Natural killer cell treated with Interleukin-12 subunit alpha and Interleukin-12 subunit beta and Interleukin-15 and Interleukin-18, amount 100 ng/mL, for 72 hours (primary cell): ENCODE measurements at regions not wholly inside any gene's neighbourhood (a gene's known extent, or its start where the extent isn't known, plus 50 kb on each side); places are given as distances from the start of the nearest gene placed in this dataset.
"Not testable (repeated sequence)": the region's sequence is repeated elsewhere in the genome, so short reads cannot be mapped to it uniquely, and the experiment has no call there.

Source experiments
- ATAC-seq, 2 donors: fragments of 150-1000 bp; cut with Tn5 transposase in 1 of 2; sonication (Bioruptor Pico), chemical (Tn5 transposase) in 1 of 2; 2 replicates each; pipeline ENCODE4 v1.10.0; 2021
- DNase-seq: peaks from one replicate; pipeline ENCODE4 v3.0.0; 2022; ENCODE audit warnings: low spot score
- H3K27ac Mint-ChIP-seq, 2 donors: 1 replicate in 1 of 2; 2 replicates in 1 of 2; pipeline ENCODE4 v1.8.0; 2022; ENCODE audit warnings: mixed read lengths in 2 of 2, mild to moderate bottlenecking in 1 of 2, moderate library complexity in 1 of 2
- H3K27me3 Mint-ChIP-seq, 2 donors: 1 replicate in 1 of 2; 2 replicates in 1 of 2; pipeline ENCODE4 v1.8.0; 2022; ENCODE audit warnings: mixed read lengths in 2 of 2
- H3K36me3 Mint-ChIP-seq: one replicate; pipeline ENCODE4 v1.8.0; 2022; ENCODE audit warnings: mixed read lengths
- H3K4me1 Mint-ChIP-seq, 2 donors: 1 replicate in 1 of 2; 2 replicates in 1 of 2; pipeline ENCODE4 v1.8.0; 2022; ENCODE audit warnings: low read depth in 2 of 2, mixed read lengths in 2 of 2, mild to moderate bottlenecking in 1 of 2
- H3K4me3 Mint-ChIP-seq: one replicate; pipeline ENCODE4 v1.8.0; 2022; ENCODE audit warnings: mixed read lengths
- H3K9me3 Mint-ChIP-seq: 2 replicates; pipeline ENCODE4 v1.8.0; 2022; ENCODE audit warnings: mixed read lengths

DNA sequence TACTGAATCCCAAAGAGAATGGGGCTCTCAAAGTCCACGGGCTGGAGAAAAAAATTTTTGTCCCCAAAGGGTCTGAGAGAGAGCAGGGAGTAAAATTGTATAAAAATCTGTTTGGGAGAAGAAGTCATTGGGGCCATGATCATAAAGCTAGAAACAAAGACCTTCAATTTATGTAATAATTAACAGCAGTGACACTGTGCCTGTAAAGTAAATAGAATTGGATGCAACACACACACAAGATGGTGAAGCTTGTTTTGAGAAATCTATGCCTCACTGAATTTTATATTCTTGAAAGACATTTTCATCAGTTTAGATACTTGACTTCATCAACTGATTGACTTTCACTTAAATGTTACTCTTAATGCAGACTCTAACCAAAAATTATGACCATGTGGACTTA lies 600.5 kb upstream of the ADAMTS5 start:
- Mint-ChIP-seq H3K4me1 (no peaks in the 10 kb centered on the region), H3K27me3 (no peaks in the 10 kb centered on the region), H3K36me3 (no peaks in the 10 kb centered on the region), H3K9me3 (peaks cover 3% of the 10 kb centered on the region), H3K4me3 (no peak overlapping the region), H3K27ac (no peak overlapping the region)
- no peak for ATAC-seq
- DNase-seq, result no peak

DNA sequence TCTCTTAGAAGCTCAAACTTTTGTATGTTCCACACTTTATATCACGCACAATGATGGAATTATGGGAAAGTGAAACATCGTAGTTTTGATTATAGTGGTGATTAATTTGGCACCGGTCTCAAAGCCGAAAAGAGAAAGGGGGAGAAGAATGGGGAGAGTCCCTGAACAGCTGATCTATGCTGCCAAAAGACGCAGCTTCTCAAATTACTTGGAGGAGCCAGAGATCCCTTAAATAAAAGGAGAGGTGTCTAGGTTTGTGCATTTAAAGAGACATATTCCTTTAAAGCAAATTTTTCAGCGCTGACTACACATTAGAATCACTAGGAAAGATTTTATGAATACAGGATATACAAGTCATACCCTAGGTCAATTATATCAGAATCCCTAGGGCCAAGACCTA lies 599.6 kb upstream of the ADAMTS5 start:
- H3K4me1 Mint-ChIP-seq, result no peaks in the 10 kb centered on the region
- no peaks in the 10 kb centered on the region for H3K27me3 Mint-ChIP-seq
- H3K9me3 Mint-ChIP-seq, result peaks cover 3% of the 10 kb centered on the region
- ATAC-seq, result no peak
- no peak overlapping the region for H3K27ac Mint-ChIP-seq
- no peaks in the 10 kb centered on the region for H3K36me3 Mint-ChIP-seq
- no peak overlapping the region for H3K4me3 Mint-ChIP-seq
- DNase-seq, result no peak

GRCh38 chr21:27565364-27565763 lies 598.5 kb upstream of the ADAMTS5 start:
- ATAC-seq, result no peak
- Mint-ChIP-seq H3K4me3 (no peak overlapping the region), H3K27me3 (no peaks in the 10 kb centered on the region), H3K36me3 (no peaks in the 10 kb centered on the region), H3K27ac (no peak overlapping the region), H3K4me1 (no peaks in the 10 kb centered on the region), H3K9me3 (peaks cover 3% of the 10 kb centered on the region)
- no peak for DNase-seq

GRCh38 chr21:27564684-27565301 lies 597.9 kb upstream of the ADAMTS5 start:
- no peak for ATAC-seq
- no peaks in the 10 kb centered on the region for H3K4me1 Mint-ChIP-seq
- DNase-seq, result no peak
- H3K9me3 Mint-ChIP-seq, result peaks cover 3% of the 10 kb centered on the region
- no peak overlapping the region for H3K27ac Mint-ChIP-seq
- no peaks in the 10 kb centered on the region for H3K36me3 Mint-ChIP-seq
- no peaks in the 10 kb centered on the region for H3K27me3 Mint-ChIP-seq
- no peak overlapping the region for H3K4me3 Mint-ChIP-seq

DNA sequence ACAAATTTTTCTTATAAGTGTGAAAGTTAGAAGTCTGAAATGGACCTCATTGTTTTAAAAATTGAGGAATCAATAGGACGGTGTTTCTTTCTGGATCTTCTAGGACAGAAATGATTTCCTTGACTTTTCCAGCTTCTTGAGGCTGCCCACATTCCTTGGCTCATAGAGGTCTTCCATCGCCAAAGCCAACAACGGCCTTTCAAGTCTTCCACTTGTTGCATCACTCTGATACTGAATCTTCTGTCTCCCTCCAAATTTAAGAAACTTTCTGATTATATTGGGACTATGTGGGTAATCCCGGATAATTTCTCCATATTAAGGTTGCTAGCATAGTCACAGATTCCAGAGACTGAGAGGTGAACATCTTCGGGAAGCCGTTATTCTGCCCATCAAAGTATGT lies 595.4 kb upstream of the ADAMTS5 start:
- Mint-ChIP-seq H3K27ac (no peak overlapping the region), H3K4me1 (no peaks in the 10 kb centered on the region), H3K4me3 (no peak overlapping the region), H3K9me3 (peaks cover 5% of the 10 kb centered on the region), H3K27me3 (no peaks in the 10 kb centered on the region), H3K36me3 (no peaks in the 10 kb centered on the region)
- ATAC-seq (no peak), DNase-seq (no peak)

DNA sequence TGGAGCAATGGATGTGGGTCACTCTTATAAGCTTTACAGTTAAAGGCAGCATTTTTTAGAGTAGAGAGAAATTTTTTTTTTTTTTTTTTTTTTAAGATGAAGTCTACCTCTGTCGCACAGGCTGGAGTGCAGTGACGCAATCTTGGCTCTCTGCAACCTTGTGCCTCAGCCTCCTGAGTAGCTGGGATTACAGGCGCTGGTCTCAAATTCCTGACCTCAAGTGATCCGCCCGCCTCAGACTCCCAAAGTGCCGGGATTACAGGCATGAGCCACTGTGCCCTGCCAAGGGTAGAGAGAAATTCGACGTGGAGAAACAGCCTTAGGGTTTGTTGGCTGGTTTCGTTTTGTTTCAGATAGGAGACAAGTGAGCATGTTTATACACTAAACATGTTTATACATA lies 594.2 kb upstream of the ADAMTS5 start:
- DNase-seq (no peak), ATAC-seq (no peak)
- H3K4me1 Mint-ChIP-seq, result no peaks in the 10 kb centered on the region
- H3K4me3 Mint-ChIP-seq, result no peak overlapping the region
- no peak overlapping the region for H3K27ac Mint-ChIP-seq
- H3K9me3 Mint-ChIP-seq, result peaks cover 6% of the 10 kb centered on the region
- no peaks in the 10 kb centered on the region for H3K36me3 Mint-ChIP-seq
- H3K27me3 Mint-ChIP-seq, result no peaks in the 10 kb centered on the region

DNA sequence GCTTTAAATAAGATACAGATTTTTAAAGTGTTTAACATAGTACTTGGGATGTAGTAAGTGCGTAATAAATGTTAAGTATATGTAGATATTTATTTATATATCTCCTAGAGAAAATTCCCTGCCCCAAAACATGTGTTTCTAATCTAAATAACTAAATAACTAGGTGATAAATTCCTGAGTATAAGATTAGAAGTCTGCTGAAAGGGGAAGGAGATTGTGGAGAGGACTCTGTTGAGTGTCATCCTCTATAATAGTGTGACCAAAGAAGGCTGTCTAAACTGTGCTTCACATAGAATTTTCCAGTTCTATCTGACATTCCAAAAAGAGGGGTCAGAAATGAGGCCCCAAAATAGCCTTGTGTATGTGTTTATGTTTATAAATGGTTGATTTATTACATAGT lies 590.5 kb upstream of the ADAMTS5 start:
- no peak for ATAC-seq
- no peaks in the 10 kb centered on the region for H3K27me3 Mint-ChIP-seq
- no peak for DNase-seq
- H3K36me3 Mint-ChIP-seq, result no peaks in the 10 kb centered on the region
- peaks cover 18% of the 10 kb centered on the region for H3K9me3 Mint-ChIP-seq
- no peak overlapping the region for H3K27ac Mint-ChIP-seq
- H3K4me3 Mint-ChIP-seq, result no peak overlapping the region
- no peaks in the 10 kb centered on the region for H3K4me1 Mint-ChIP-seq

GRCh38 chr21:27555996-27556395 lies 589.1 kb upstream of the ADAMTS5 start:
- peaks cover 18% of the 10 kb centered on the region for H3K9me3 Mint-ChIP-seq
- no peaks in the 10 kb centered on the region for H3K27me3 Mint-ChIP-seq
- DNase-seq (no peak), ATAC-seq (no peak)
- no peak overlapping the region for H3K27ac Mint-ChIP-seq
- H3K4me3 Mint-ChIP-seq, result no peak overlapping the region
- no peaks in the 10 kb centered on the region for H3K36me3 Mint-ChIP-seq
- H3K4me1 Mint-ChIP-seq, result no peaks in the 10 kb centered on the region

DNA sequence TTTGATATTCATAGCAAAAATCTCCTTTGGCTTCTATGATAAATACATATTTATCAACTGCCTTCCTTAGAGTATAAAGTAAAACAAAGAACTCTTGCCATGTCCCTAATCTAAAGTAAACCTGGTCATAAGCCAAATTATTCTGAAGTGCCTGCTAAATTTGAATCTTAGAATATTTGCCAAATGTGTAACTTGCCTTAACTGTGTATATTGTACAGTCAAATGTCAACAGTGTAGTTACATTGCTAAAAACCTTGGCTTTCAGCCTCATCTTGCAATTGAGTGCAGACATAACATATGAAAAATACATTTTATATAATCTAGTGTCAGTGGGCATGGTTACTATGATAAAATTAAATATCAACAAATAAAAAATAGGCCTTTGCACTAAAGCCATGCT lies 583.4 kb upstream of the ADAMTS5 start:
- H3K4me3 Mint-ChIP-seq, result no peak overlapping the region
- no peaks in the 10 kb centered on the region for H3K36me3 Mint-ChIP-seq
- no peaks in the 10 kb centered on the region for H3K27me3 Mint-ChIP-seq
- ATAC-seq (no peak), DNase-seq (no peak)
- peaks cover 17% of the 10 kb centered on the region for H3K9me3 Mint-ChIP-seq
- H3K27ac Mint-ChIP-seq, result no peak overlapping the region
- no peaks in the 10 kb centered on the region for H3K4me1 Mint-ChIP-seq

DNA sequence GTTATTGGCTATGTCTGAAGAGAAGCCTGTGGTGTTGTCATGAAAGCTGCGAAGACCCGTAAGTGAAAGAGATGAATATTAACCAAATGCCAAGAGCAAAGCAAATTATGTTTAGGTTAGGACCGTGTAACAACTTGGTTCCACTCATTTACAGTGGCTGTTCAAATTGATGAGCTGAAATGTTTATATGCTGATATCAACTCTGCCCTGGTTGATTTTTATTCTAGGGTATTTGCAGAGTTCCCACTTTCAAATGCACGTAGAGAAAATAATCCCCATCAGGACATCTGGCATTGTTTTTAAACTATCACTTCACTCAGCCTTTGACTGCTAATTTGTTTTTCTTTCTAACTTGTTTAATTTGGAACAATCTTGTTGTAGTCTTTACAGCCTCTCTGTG lies 581.6 kb upstream of the ADAMTS5 start:
- Mint-ChIP-seq H3K27me3 (no peaks in the 10 kb centered on the region), H3K4me1 (no peaks in the 10 kb centered on the region), H3K9me3 (peaks cover 18% of the 10 kb centered on the region), H3K4me3 (no peak overlapping the region), H3K36me3 (no peaks in the 10 kb centered on the region), H3K27ac (no peak overlapping the region)
- DNase-seq, result no peak
- no peak for ATAC-seq

GRCh38 chr21:27545754-27546349 lies 579.0 kb upstream of the ADAMTS5 start:
- Mint-ChIP-seq H3K9me3 (peaks cover 18% of the 10 kb centered on the region), H3K27ac (no peak overlapping the region), H3K27me3 (no peaks in the 10 kb centered on the region), H3K4me1 (no peaks in the 10 kb centered on the region), H3K4me3 (no peak overlapping the region), H3K36me3 (no peaks in the 10 kb centered on the region)
- no peak for ATAC-seq
- DNase-seq, result no peak

DNA sequence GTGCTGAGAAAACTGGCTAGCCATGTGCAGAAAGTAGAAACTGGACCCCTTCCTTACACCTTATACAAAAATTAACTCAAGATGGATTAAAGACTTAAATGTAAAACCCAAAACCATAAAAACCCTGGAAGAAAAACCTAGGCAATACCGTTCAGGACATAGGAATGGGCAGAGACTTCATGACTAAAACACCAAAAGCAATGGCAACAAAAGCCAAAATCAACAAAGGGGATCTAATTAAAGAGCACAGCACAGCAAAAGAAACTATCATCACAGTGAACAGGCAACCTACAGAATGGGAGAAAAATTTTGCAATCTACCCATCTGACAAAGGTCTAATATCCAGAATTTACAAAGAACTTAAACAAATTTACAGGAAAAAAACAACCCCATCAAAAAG lies 575.2 kb upstream of the ADAMTS5 start:
- not testable (repeated sequence) for ATAC-seq, H3K27me3 Mint-ChIP-seq, DNase-seq, H3K27ac Mint-ChIP-seq, H3K36me3 Mint-ChIP-seq, H3K4me3 Mint-ChIP-seq, H3K4me1 Mint-ChIP-seq
- peaks cover 26% of the 10 kb centered on the region for H3K9me3 Mint-ChIP-seq

DNA sequence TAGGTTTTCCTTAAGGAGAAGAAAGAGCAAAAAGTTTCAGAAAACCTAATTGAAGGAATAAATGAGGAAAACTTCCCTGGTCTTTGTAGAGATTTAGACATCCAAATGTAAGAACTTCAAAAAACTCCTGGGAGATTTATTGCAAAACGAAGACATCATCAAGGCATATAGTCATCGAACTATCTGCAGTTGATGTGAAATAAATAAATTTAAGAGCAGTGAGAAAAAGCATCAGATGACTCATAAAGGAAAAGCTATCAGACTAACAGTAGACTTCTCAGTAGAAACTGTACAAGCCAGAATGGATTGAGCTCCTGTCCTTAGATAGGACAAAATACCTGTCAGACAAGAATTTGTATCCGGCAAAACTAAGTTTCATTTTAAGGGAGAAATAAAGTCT lies 569.4 kb upstream of the ADAMTS5 start:
- peaks cover 5% of the 10 kb centered on the region for H3K36me3 Mint-ChIP-seq
- H3K4me3 Mint-ChIP-seq, result no peak overlapping the region
- H3K4me1 Mint-ChIP-seq, result no peaks in the 10 kb centered on the region
- ATAC-seq (no peak), DNase-seq (no peak)
- no peak overlapping the region for H3K27ac Mint-ChIP-seq
- H3K9me3 Mint-ChIP-seq, result peaks cover 16% of the 10 kb centered on the region
- no peaks in the 10 kb centered on the region for H3K27me3 Mint-ChIP-seq

DNA sequence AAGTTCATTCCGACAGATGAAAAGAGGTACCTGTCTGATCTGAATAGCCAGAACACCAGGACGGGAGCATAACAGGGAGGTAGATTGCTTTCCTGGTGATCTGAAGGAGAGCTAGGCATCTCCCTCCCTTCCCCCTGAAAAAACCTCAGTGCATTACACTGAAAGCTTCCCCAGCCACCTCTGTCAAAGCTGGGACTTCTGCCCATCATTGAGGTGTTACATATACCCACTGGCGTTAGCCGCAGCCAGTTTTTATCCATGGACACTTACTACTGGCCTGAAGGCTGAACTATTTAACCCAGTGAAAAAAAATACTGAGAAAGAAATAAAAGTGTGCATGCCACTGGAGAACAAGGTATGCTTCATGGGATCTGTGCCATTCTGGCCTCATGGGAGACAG lies 568.3 kb upstream of the ADAMTS5 start:
- Mint-ChIP-seq H3K36me3 (peaks cover 5% of the 10 kb centered on the region), H3K27ac (no peak overlapping the region), H3K9me3 (peaks cover 18% of the 10 kb centered on the region), H3K4me3 (no peak overlapping the region), H3K27me3 (no peaks in the 10 kb centered on the region), H3K4me1 (no peaks in the 10 kb centered on the region)
- ATAC-seq, result no peak
- no peak for DNase-seq

DNA sequence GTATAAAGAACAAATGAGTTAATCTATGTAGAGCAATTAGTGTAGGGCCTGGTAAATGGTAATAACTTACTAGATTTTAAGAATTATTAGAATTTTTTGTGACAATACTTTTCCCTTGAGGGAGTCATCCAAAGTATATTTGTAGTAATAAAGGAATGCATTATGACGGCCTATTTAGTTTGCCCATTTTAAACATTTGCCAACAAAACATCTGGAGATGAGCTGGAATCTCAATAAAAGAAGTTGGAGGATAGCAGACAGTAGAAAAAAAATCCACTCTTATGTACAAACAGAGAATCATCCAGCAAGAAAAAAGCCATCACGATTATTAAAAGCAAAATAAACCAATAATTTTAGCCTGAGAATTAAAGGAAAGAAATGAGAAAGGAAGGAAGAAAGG lies 567.3 kb upstream of the ADAMTS5 start:
- Mint-ChIP-seq H3K27me3 (no peaks in the 10 kb centered on the region), H3K9me3 (peaks cover 19% of the 10 kb centered on the region), H3K4me3 (no peak overlapping the region), H3K4me1 (no peaks in the 10 kb centered on the region), H3K27ac (no peak overlapping the region), H3K36me3 (peaks cover 5% of the 10 kb centered on the region)
- ATAC-seq (no peak), DNase-seq (no peak)
